ENCODE measurements at regions not wholly inside any gene's neighbourhood (a gene's known extent, or its start where the extent isn't known, plus 50 kb on each side); places are given as distances from the start of the nearest gene placed in this dataset.
"Not testable (repeated sequence)": the region's sequence is repeated elsewhere in the genome, so short reads cannot be mapped to it uniquely, and the experiment has no call there.

DNA sequence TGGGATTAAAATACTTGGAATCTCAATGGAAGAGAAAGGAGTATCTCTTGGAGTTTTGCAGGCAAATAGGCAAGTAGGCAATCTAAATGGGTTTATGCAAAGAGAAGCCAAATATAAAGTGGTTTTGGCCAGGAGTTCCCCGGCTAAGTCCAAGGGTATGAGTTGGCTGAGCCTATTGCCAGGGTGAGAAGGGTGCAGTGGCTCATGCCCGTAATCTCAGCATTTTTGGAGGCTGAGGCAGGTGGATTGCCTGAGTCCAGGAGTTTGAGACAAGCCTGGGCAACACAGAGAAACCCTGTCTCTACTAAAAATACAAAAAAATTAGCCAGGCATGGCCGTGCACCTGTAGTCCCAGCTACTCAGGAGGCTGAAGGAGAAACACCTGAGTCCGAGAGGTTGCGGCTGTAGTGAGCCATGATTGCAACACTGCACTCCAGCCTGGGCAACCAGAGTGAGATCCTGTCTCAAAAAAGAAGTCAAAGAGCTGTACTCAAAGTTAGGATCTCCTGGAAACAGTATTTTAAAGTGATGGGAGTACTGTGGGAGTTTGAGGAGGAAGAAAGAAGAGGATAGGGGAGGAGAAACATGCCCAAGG lies 130.4 kb upstream of the RAB18 start:
- H3K4me3 ChIP-seq: no peak overlapping the region
- peaks cover 0 to 2% (median 0%) of the 10 kb centered on the region in 7 donors for H3K27me3 ChIP-seq (replicated peaks in 1 of 7)
- H3K4me1 ChIP-seq: no peaks in the 10 kb centered on the region
- no peak overlapping the region for H3K27ac ChIP-seq
- TF ChIP-seq POLR2A (IDR thresholded peaks at IDR 0.05) (no peak), POLR2AphosphoS5 (IDR thresholded peaks at IDR 0.05) (no peak)
- TF ChIP-seq, protein P1, sequence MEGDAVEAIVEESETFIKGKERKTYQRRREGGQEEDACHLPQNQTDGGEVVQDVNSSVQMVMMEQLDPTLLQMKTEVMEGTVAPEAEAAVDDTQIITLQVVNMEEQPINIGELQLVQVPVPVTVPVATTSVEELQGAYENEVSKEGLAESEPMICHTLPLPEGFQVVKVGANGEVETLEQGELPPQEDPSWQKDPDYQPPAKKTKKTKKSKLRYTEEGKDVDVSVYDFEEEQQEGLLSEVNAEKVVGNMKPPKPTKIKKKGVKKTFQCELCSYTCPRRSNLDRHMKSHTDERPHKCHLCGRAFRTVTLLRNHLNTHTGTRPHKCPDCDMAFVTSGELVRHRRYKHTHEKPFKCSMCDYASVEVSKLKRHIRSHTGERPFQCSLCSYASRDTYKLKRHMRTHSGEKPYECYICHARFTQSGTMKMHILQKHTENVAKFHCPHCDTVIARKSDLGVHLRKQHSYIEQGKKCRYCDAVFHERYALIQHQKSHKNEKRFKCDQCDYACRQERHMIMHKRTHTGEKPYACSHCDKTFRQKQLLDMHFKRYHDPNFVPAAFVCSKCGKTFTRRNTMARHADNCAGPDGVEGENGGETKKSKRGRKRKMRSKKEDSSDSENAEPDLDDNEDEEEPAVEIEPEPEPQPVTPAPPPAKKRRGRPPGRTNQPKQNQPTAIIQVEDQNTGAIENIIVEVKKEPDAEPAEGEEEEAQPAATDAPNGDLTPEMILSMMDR (IDR thresholded peaks at IDR 0.05 in 8 of 11, conservative IDR thresholded peaks at IDR 0.05 in 3 of 11): no peak
- no peak for DNase-seq
- no peaks in the 10 kb centered on the region for H3K9me3 ChIP-seq
- 73 to 94% (median 76%) methylated on average over 5 of the region's 5 CpGs for WGBS, 5 donors
- H3K36me3 ChIP-seq: no peaks in the 10 kb centered on the region
- intact Hi-C loops (cut with DNase I; ENCODE audit: low total_unique reads): no loop called here

- peaks cover 0 to 4% (median 0%) of the 10 kb centered on the region in 7 donors for H3K27me3 ChIP-seq (replicated peaks in 1 of 7)
- TF ChIP-seq POLR2A (IDR thresholded peaks at IDR 0.05): no peak
- TF ChIP-seq, protein P1 (IDR thresholded peaks at IDR 0.05 in 8 of 11, conservative IDR thresholded peaks at IDR 0.05 in 3 of 11): no peak
- no peak for TF ChIP-seq POLR2AphosphoS5 (IDR thresholded peaks at IDR 0.05)
- no peaks in the 10 kb centered on the region for H3K9me3 ChIP-seq
- H3K4me3 ChIP-seq: no peak overlapping the region
- 91 to 98% (median 96%) methylated on average over 5 of the region's 5 CpGs for WGBS, 5 donors
- DNase-seq: no peak
- H3K36me3 ChIP-seq: no peaks in the 10 kb centered on the region
- intact Hi-C loops (cut with DNase I; ENCODE audit: low total_unique reads): no loop called here
- H3K27ac ChIP-seq: no peak overlapping the region
- H3K4me1 ChIP-seq: no peaks in the 10 kb centered on the region
Observed at GRCh38 chr10:27372095-27372494, 131.5 kb upstream of the ACBD5 start.

DNA sequence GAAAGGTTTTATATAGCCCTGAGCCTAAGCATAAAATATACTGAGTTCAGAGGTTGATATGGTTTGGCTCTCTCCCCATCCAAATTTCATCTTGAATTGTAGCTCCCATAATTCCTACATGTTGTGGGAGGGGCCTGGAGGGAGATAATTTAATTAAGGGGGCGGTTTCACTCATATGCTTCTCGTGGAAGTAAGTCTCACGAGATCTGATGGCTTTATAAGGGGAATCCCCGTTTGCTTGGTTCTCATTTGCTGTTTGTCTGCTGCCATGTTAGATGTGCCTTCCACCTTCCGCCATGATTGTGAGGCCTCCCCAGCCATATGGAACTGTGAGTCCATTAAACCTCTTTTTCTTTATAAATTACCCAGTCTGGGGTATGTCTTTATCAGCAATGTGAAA lies 130.8 kb upstream of the ACBD5 start:
- H3K4me1 ChIP-seq; H3K4me3 ChIP-seq; H3K9me3 ChIP-seq; H3K27me3 ChIP-seq (replicated peaks in 1 of 7); DNase-seq; intact Hi-C loops (cut with DNase I; ENCODE audit: low total_unique reads); H3K27ac ChIP-seq; H3K36me3 ChIP-seq: not testable (repeated sequence)
- WGBS, 5 donors: 80 to 87% (median 86%) methylated on average over 5 of the region's 5 CpGs

DNA sequence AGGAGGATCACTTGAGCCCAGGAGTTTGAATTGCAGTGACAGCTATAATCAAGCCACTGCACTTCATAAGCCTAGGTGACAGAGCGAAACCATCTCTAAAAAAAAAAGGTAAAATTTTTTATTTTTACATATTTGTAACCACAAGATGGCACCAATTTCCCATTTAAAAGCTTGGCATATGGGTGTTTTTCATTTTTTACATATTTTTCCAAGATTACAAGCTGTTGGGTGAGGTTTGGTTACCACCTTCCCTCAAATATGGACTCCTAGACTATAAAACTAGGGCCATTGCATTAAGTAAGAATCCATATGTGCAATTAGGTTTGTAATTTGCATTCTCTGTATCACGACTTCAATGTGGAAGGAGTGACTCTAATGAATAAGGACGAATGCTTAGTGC lies 129.3 kb upstream of the ACBD5 start:
- no peak for DNase-seq
- WGBS, 5 donors: 73 to 91% (median 80%) methylated on average over 3 of the region's 3 CpGs
- peaks cover 0 to 4% (median 0%) of the 10 kb centered on the region in 7 donors for H3K27me3 ChIP-seq (replicated peaks in 1 of 7)
- H3K36me3 ChIP-seq: no peaks in the 10 kb centered on the region
- intact Hi-C loops (cut with DNase I; ENCODE audit: low total_unique reads): no loop called here
- no peak overlapping the region for H3K4me3 ChIP-seq
- no peaks in the 10 kb centered on the region for H3K4me1 ChIP-seq
- no peaks in the 10 kb centered on the region for H3K9me3 ChIP-seq
- TF ChIP-seq POLR2AphosphoS5 (IDR thresholded peaks at IDR 0.05) (no peak), POLR2A (IDR thresholded peaks at IDR 0.05) (no peak)
- TF ChIP-seq, protein P1 (IDR thresholded peaks at IDR 0.05 in 8 of 11, conservative IDR thresholded peaks at IDR 0.05 in 3 of 11): peak in 1 of 11 experiments; percentile 28
- H3K27ac ChIP-seq: no peak overlapping the region

DNA sequence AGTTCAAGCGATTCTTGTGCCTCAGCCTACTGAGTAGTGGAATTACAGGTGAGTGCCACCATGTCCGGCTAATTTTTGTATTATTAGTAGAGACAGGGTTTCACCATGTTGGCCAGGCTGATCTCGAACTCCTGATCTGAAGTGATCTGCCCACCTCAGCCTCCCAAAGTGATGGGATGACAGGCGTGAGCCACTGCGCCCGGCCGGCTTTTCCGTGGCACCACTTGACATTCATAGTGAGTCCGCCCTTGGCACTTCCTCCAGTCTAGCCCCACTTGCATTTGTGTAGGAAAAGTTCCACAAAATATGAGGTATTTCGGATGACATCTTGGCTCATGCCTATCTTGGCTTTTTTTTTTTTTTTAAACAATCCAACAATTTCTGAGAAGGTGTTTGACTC lies 128.1 kb upstream of the ACBD5 start:
- no peaks in the 10 kb centered on the region for H3K36me3 ChIP-seq
- no peaks in the 10 kb centered on the region for H3K4me1 ChIP-seq
- no peaks in the 10 kb centered on the region for H3K9me3 ChIP-seq
- no peak overlapping the region for H3K27ac ChIP-seq
- intact Hi-C loops (cut with DNase I; ENCODE audit: low total_unique reads): no loop called here
- 83 to 91% (median 85%) methylated on average over 10 of the region's 10 CpGs for whole genome bisulfite sequencing, 5 donors
- DNase-seq: no peak
- TF ChIP-seq, protein P1 (IDR thresholded peaks at IDR 0.05 in 8 of 11, conservative IDR thresholded peaks at IDR 0.05 in 3 of 11): no peak
- no peak for TF ChIP-seq POLR2A (IDR thresholded peaks at IDR 0.05)
- no peak for TF ChIP-seq POLR2AphosphoS5 (IDR thresholded peaks at IDR 0.05)
- H3K4me3 ChIP-seq: no peak overlapping the region
- peaks cover 0 to 4% (median 0%) of the 10 kb centered on the region in 7 donors for H3K27me3 ChIP-seq (replicated peaks in 1 of 7)

All from spleen (tissue), 11 donors.